Heart right ventricle (tissue), 16 donors: ENCODE measurements at regions not wholly inside any gene's neighbourhood (a gene's known extent, or its start where the extent isn't known, plus 50 kb on each side); places are given as distances from the start of the nearest gene placed in this dataset.

Experiments used
- ATAC-seq, 8 donors: fragments of 200-7000 bp; cut with Tn5 transposase; one replicate each; pipeline ENCODE4 v1.9.1; 2020; ENCODE audit warnings: mild to moderate bottlenecking in 8 of 8, moderate library complexity in 8 of 8, moderate number of reproducible peaks in 1 of 8
- DNase-seq, 2 donors: peaks; one replicate each; pipeline ENCODE4 v3.0.0-alpha.2; 2020
- H3K27ac ChIP-seq, 10 donors: fragments of 200-600 bp; sonication (generic) in 2 of 10; one replicate each; pipeline versions ENCODE4 v1.5.0 to v1.8.0; 2020 to 2022; ENCODE audit warnings: mild to moderate bottlenecking in 3 of 10
- H3K27me3 ChIP-seq, 7 donors: fragments of 200-600 bp; one replicate each; pipeline ENCODE4 v1.8.0; 2021 to 2022; ENCODE audit warnings: mild to moderate bottlenecking in 2 of 7
- H3K36me3 ChIP-seq, 9 donors: fragments of 200-600 bp; sonication (generic) in 1 of 9; one replicate each; pipeline versions ENCODE4 v1.5.0 to v1.8.0; 2020 to 2022; ENCODE audit warnings: mild to moderate bottlenecking in 2 of 9
- H3K4me1 ChIP-seq, 9 donors: fragments of 200-600 bp; sonication (generic) in 1 of 9; one replicate each; pipeline versions ENCODE4 v1.5.0 to v1.8.0; 2020 to 2022; ENCODE audit warnings: mild to moderate bottlenecking in 4 of 9
- H3K4me3 ChIP-seq, 10 donors: fragments of 200-600 bp; sonication (generic) in 2 of 10; one replicate each; pipeline versions ENCODE4 v1.5.0 to v1.8.0; 2020 to 2022; ENCODE audit warnings: mild to moderate bottlenecking in 7 of 10, moderate library complexity in 2 of 10
- H3K9me3 ChIP-seq, 11 donors: fragments of 200-600 bp in 10 of 11; sonication (generic) in 2 of 11; one replicate each; pipeline versions ENCODE4 v1.5.0 to v1.8.0; 2013 to 2022; ENCODE audit warnings: mild to moderate bottlenecking in 2 of 11, control low read depth in 1 of 11, moderate library complexity in 1 of 11
- CTCF ChIP-seq, 9 donors: fragments of 200-600 bp; sonication (generic) in 2 of 9; IDR thresholded peaks; one replicate each; pipeline versions ENCODE4 v1.5.0 to v1.8.0; 2021 to 2022; ENCODE audit warnings: antibody characterized with exemption in 9 of 9, mild to moderate bottlenecking in 5 of 9, moderate library complexity in 1 of 9
- WGBS, 2 donors: extraction: QIAGEN DNeasy Blood & Tissue Kit; methylation state at CpG; one replicate each; pipeline ENCODE4 v1.1.7; 2013; ENCODE audit warnings: inconsistent platforms in 1 of 2; 5-methylcytosine and 5-hydroxymethylcytosine counted together
- intact Hi-C, 10 donors: fragments of 100-400 bp; cut with DNase I; formaldehyde crosslinking; loops; one replicate each; pipeline versions ENCODE4 v1.11.1 to v1.14.2; 2022
- donor health status: Arrhythmogenic right ventricular cardiomyopathy.
- donor health status: ischemic (EF 13 %, LVEDD 7.1; RV severe dilation, severe dysfunction).
- donor health status: healthy with polysubstance abuse.
- donor health status: DM: no; HTN: yes; CAD: no.
- donor health status: DM: no; HTN: no; CAD: no.
- donor health status: ischemic (EF 25% LVEDD 6.9; RV normal size, moderate dysfunction).
- donor health status: ischemic (EF 25% LVEDD 5.7; RV mildly dilated, moderate dysfunction).
- donor health status: healthy.
- donor health status: DM: yes; HTN: yes; CAD: no.
- donor health status: Ischemic cardiomyopathy.
- donor health status: ischemic (EF 35%, LVEDD 5.7; RV mildly dilated, moderate dysfunction).
- donor health status: nonischemic (EF 11% LVEDD 7.7; RV severe dilation, severe dysfunction).
- donor health status: DM: yes; HTN: yes; CAD: no.
- donor health status: PGD.
- donor health status: ischemic (EF 29% LVEDD 5.4; RV normal size, mild dysfunction).
- donor health status: nonischemic (EF 23%, LVEDD 6.1; RV moderate dilation, normal function).

DNA sequence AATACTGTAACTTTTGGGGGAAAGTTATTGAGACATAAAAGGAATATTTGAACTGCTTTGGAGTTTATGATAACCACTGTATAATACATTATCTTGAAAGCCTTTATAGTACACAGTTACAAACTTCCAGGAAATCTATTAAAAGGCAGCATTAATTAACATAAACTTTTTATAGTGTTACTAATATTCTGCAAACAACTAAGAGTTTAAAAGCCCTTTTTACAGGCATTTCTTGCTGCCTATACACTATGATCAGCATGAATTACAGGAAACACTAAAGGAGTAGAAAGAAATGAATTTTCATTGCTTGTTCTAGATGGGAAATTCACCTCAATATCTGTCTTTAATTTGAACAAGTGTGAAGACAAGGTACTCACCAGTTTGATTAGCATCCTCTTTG, 252.3 kb upstream of the ZFP64 start:
- no peaks in the 10 kb centered on the region for H3K36me3 ChIP-seq
- H3K27ac ChIP-seq = no peak overlapping the region
- DNase-seq (no peak), ATAC-seq (no peak)
- intact Hi-C loops = no loop called here
- TF ChIP-seq CTCF (IDR thresholded peaks at IDR 0.05) = no peak
- H3K4me3 ChIP-seq = no peak overlapping the region
- H3K4me1 ChIP-seq = no peaks in the 10 kb centered on the region
- peaks cover 0 to 7% (median 4%) of the 10 kb centered on the region in 7 donors for H3K27me3 ChIP-seq
- peaks cover 0 to 3% (median 0%) of the 10 kb centered on the region in 11 donors for H3K9me3 ChIP-seq

- Histone ChIP-seq H3K9me3 (no peaks in the 10 kb centered on the region), H3K27ac (no peak overlapping the region), H3K4me1 (no peaks in the 10 kb centered on the region), H3K36me3 (no peaks in the 10 kb centered on the region), H3K4me3 (no peak overlapping the region), H3K27me3 (peaks cover 0 to 8% (median 5%) of the 10 kb centered on the region in 7 donors)
- ATAC-seq (no peak), DNase-seq (no peak)
- intact Hi-C loops = no loop called here
- TF ChIP-seq CTCF (IDR thresholded peaks at IDR 0.05) = no peak
- 77 to 80% methylated on average over 5 of the region's 5 CpGs for WGBS, 2 donors
Measured at GRCh38 chr20:52441710-52442109, 250.1 kb upstream of the ZFP64 start.

DNA sequence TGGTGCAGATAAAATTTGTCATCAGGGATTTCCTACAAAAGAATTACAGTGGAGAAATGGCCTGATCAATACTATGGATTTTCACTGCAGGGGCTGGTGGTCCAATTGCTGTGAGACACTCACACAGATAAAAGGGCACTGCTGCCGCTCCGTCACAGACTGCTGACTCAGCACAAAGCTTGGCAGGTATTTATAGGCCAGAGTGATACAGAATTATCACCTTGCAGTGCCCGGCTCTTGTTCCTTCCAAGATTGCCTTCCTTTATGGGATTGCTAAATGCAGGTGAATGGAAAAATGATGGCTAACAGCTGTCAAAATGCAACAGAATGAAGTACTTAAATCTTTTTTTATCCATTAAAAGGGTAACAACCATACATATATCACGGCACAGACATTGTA, 247.8 kb upstream of the ZFP64 start:
- Histone ChIP-seq H3K27ac (no peak overlapping the region), H3K27me3 (peaks cover 0 to 8% (median 5%) of the 10 kb centered on the region in 7 donors), H3K9me3 (no peaks in the 10 kb centered on the region), H3K4me3 (no peak overlapping the region), H3K36me3 (no peaks in the 10 kb centered on the region), H3K4me1 (no peaks in the 10 kb centered on the region)
- 52 to 58% methylated on average over 4 of the region's 4 CpGs for WGBS, 2 donors
- intact Hi-C loops = no loop called here
- no peak for TF ChIP-seq CTCF (IDR thresholded peaks at IDR 0.05)
- DNase-seq = no peak
- ATAC-seq = no peak

- no peak overlapping the region for H3K27ac ChIP-seq
- ATAC-seq (no peak), DNase-seq (no peak)
- H3K36me3 ChIP-seq = no peaks in the 10 kb centered on the region
- no peaks in the 10 kb centered on the region for H3K9me3 ChIP-seq
- H3K27me3 ChIP-seq = peaks cover 0 to 8% (median 5%) of the 10 kb centered on the region in 7 donors
- no peak for TF ChIP-seq CTCF (IDR thresholded peaks at IDR 0.05)
- H3K4me1 ChIP-seq = no peaks in the 10 kb centered on the region
- H3K4me3 ChIP-seq = no peak overlapping the region
- intact Hi-C loops = no loop called here
- 40 to 45% methylated on average over 8 of the region's 8 CpGs for WGBS, 2 donors
Measured at GRCh38 chr20:52438326-52438963, 246.9 kb upstream of the ZFP64 start.
